GM19324 (cell line): ENCODE measurements at regions not wholly inside any gene's neighbourhood (a gene's known extent, or its start where the extent isn't known, plus 50 kb on each side); places are given as distances from the start of the nearest gene placed in this dataset.
A peak's percentile ranks its signal among the peaks of the same experiment; 100 is the strongest.
"Not testable (repeated sequence)": the region's sequence is repeated elsewhere in the genome, so short reads cannot be mapped to it uniquely, and the experiment has no call there.

Experiments used
- ATAC-seq: cut with Tn5 transposase; IDR thresholded peaks from one replicate; pipeline ENCODE4 v1.9.1; 2021; ENCODE audit warnings: mild to moderate bottlenecking, moderate library complexity; ENCODE audit not compliant: unreplicated experiment, low FRiP score

DNA sequence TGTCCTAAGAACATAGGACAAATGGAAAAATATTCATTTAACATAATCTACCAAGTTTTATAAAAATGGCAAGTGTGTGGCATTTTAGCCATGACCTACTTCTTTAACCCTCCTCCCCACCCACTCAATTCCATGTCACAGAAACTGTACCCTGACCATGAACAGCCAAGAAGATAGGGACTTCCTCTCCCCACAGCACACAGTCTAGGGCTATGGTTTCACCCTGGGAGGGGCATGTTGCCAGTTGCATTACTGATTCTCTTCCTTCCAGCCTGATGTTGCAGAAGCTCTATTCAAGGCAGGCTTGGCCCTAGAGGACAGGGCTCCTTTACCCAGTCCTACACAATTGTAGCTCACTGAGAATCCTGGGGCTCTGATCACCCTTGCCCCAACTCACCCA lies 153.6 kb upstream of the KLF7 start:
- no peak for ATAC-seq

DNA sequence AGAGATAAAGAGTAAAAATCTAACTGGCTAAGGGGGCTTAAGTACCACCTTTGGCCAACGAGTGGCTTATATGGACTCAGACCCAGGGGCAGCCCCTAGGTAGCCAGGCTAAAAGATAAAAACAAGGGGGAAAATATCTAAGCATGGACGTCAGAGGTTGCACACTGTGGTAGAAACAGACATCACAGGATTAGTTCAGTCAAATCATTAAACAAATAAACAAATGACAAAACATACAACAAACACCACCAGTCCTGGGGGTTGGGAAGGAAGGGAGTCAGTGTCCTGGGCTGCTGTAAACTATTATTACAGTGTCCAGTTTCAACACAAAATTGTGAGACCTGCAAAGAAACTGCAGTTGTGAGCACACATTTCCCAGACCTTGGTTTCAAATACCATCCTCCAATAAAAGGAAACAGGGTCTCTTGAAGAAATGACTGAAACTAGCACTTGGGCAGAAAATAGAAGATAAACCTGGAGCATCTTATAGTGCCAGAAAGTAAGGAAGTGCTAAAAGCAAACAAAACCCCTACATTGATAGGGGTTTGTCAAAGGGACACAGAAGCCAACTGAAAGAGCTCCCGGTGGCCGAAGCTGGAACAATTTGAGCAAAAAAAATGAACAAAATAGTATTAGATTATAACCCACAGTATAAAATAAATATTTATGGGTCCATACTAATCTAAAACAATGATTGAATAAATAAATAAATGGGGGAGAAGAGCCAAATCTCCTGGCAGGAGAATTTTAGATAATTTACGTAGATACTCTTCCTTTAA lies 154.8 kb upstream of the KLF7 start:
- ATAC-seq: no peak

DNA sequence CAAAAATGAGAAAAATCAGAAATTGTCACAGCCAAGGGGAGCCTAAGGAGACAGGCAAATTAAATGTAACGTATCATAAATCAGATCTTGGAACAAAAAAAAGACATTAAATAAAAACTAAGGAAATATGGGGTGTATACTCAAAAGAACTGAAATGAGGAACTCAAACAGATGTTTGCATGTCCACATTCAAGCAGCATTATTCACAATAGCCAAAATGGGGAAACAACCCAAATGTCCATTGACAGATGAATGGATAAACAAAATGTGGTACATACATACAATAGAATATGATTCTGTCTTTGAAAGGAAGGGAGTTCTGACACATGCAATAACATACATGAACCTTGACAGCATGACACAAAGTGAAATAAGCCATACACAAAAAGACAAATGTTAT lies 155.8 kb upstream of the KLF7 start:
- ATAC-seq: no peak

DNA sequence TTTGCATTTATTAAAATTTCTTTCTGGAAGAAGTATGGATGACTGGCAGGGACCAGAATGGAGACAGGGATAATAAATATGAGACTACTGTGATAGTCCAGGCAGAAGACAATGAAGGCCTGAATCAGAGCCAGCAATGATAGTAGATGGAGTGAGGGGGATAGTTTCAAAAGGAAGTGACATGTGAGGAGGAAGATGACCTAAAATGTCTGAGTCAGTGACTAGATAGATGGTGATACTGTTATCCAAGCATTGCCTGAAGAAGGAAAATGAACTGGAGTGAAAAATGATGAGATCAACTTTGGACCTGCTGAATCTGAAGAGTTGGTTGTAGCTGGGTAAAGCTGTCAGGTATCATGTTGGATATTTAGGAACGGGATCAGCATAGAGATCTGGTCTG lies 158.3 kb upstream of the KLF7 start:
- ATAC-seq: no peak

DNA sequence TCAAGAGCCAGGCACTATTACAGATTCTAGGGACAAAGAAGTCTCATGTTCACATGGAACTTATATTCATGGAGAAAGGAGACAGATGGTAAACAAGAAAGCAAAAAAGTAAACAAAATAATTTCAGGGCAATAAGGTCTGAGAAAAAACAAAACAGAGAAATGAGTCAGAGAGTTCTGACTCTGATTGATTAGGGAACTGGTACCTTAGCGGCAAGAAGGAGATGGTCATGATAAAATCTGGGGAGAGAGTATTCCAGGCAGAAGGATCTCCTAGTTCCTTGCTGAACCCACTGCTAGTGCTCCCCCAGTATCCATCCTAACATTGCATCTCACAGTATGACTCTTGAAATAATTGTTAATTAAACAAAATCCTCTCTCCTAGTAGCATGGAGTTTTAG lies 161.8 kb upstream of the KLF7 start:
- no peak for ATAC-seq

DNA sequence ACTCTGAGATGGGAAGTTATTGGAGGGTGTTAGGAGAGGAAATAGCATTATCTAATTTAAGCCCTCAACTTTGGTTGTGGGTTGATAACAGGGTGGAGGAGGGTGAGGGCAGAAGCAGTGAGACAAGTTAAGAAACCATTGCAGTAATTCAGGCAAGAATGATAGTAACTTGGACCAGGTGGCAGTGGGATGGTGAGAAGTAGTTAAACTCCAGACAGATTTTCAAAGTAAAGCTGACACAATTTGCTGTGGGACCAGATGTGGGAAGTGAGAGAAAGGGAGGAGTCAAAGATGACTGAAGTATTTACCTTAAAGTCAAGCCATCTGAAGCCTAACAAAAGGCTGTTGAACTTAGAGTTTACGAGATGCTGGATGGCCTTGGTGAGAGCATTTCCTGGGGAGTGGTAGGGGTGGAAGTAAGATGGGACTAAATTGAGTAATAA lies 163.2 kb upstream of the KLF7 start:
- ATAC-seq: no peak

DNA sequence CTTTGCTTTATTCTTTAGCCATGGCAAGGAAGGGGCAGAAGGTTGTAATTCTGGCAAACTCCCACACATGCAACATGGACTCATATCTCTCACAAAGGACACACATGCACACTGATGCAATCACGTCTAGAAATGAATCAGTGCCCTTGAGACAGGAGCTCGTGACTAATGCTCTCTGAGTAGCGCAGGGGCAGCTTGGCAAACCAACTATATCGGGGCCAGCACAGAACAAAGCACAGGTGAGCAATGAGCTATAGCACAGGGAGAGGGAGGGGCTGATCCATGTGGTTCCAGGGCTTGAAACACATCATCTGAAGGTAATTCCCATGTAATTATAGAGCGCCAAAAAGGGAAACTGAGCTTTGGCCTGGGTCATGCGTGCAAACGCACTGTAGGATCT lies 165.2 kb upstream of the KLF7 start:
- no peak for ATAC-seq

DNA sequence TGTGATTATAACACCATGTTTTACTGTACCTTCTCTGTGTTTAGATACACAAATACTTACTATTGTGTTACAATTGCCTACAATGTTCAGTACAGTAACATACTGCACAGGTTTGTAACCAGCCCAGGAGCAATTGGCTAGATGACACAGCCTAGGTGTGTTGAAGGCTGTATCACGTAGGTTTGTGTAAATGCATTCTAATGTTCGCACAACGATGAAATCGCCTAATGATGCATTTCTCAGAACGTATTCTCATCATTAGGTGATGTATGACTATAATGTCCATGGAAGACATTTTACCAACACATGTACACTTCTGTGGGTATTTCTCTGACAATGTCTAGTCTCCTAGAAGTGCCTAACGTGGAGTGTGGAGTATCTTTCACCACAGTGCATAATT lies 165.9 kb upstream of the KLF7 start:
- no peak for ATAC-seq

DNA sequence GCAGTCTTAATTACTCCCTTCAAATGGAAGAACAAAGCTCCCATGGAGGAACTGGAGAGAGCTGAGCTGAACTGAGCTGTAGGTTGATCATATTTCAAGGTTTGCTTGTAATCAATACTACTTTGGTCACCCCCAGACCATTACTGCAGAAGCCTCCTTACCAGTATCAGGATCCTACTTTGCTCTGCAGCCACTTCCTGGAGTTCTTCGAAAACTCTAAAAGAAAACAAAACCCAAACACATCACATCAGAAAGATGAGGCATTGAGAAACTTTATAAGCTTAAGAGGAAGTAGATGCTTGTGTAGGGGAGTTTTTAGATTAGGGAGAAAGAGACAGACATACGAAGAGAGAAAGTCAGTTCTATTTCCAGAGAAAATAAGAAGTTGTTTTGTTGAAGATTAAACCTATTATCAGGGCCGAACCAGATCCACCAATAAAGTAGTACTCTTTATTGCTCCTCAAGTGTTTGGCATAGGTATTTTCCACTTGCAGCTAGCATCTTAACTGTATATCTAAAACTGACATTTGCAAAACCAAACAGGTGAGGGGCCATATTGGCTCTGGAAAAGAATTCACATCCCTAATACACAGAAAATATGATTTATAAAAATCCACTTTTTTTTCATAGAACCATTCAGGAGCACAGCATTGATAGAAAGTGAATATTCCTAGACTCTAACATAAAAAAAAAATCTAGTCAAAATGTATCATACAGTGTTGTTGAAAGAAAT lies 166.9 kb upstream of the KLF7 start:
- ATAC-seq: no peak

DNA sequence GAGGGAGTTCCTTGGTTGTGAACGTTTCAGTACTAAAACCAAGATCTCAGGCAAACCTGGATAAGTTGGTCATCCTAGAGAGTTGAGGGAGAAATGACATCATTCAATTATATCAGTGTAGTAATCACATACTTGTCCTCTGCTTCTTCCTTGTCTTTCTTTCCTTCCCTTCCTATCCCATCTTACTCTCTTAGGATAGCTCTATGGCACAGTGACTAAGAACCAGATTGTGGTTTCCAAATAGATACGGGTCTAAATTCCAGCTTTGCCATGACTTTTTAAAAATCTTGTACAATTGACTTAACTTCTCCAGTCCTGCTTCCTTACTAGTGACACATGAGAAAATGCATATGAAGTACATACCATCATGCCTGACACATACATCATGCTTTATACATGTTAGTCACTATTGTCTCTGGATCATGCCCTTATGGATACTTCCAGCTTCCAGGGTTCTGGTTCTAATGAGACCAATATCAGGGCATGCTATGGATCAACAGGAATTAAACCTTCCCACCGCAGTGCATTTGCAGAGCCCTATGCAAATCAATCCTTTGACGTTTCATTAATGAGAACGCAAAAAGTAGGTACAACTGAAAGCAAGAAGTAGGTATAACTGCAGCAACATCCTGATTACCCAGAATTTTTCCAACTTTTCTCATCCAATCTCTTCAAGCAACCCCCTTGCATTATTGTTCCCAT lies 168.0 kb upstream of the KLF7 start:
- no peak for ATAC-seq

DNA sequence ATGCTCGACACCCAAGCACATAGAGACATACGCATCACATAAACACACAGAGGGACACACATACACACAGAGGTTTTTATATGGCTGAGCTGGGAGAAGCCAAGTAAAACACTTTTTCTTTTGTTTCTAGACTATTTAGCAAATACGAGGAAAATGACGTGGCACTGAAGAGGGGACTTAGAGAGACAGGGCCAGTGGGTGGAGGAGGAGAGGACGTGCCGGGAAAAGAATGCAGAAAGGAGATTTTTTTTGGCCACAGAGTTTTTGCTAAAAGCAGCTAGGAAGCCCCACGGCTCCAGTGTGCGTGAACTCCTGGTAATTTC lies 168.5 kb upstream of the KLF7 start:
- peak; percentile 20 for ATAC-seq

DNA sequence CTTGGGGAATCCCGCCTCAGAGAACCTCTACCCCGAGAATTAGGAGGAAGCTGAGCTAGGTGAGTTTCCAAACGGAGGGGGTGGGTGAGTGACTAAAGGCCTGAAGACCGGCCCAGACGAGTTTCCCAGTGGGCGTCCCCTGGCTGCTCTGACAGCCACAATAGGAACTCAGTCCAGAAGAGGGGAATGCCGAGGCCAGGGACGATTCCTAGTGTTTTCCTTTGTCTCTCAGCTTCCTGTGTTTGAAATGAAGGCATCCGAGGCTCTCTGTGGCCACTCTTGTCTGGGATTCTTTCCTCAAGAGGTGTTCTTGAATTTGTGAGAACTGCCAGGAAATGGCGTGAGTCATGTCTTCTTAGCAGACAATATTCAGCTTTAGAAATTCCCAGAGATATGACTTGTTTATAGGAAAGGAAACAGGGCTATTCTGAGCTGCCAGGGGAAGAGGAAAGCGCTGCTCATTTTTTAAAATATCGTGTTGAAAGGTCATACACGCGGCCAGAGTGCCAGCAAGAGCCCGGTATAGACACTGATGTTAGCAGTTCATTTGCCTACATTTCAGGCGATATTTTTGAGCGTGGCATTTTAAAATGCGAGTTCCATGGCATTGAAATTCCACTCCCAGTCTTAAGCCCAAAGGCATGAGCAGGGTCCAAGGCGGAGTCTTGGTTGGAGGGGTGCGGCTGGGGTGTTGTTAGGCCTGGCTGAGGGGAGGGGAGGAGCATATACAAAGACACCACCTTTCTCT lies 169.1 kb upstream of the KLF7 start:
- peak; percentile 39 for ATAC-seq

DNA sequence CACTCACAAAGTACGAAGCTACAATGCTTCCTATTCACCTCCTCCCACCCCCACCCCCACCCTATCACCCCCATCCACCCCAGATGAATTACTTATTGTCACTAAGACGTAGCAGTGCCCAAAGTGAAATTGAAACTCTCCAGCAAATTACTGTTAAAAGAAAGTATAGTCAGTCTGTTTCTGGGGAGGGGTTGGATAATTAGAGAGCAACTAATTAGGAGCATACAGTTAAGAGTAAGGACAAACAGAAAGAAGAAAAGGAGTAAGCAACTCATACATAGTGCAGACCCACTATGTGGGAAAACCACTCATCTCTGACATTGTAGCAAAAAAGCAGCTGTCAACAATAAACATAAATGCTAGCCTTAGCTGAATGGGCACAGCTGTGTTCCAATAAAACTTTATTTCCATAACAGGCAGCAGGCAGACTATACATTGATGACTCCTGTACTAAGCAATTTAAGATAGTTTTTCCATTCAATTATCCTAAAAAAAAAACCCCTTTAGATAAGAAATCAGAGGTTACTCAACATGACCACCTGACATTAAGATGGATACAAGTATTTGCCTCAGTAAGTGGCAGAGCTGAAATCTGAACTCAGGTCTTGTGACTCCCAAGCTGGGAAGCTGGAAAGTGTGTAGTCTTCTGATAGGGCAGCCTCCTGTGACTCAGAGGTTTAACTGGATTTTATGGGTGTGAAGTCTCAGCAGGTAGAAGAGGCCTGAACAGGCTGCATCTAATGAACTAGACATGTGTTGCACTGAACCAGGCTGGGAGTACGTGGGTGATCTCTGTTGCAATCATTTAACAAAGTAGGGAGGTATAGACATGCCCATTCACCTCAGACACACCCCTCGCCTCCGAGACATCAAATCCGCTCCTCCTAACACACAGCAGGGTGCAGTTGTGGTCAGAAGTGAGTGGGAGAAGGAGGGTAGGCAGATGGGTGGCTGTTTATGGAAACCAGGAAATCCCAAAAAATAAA lies 171.8 kb upstream of the KLF7 start:
- ATAC-seq: peak; percentile 43

DNA sequence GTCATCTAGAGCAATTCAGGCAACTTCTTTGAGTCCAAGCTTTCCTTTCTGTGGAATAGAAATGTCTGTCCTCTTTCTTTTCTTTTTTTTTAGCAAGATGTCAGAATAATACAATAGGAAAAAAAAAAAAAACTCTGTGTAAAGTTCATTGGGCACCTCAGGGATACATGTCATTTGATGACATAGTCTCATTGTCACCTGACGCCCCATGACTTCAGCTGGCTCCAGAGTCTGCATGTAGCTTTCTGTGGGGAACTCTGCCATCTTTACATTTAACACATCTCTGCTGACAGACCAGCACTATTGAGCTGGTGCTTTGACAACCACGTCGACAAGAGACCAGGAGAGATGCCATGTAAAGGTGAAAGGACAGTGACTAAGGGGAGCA lies 172.5 kb upstream of the KLF7 start:
- ATAC-seq: no peak

DNA sequence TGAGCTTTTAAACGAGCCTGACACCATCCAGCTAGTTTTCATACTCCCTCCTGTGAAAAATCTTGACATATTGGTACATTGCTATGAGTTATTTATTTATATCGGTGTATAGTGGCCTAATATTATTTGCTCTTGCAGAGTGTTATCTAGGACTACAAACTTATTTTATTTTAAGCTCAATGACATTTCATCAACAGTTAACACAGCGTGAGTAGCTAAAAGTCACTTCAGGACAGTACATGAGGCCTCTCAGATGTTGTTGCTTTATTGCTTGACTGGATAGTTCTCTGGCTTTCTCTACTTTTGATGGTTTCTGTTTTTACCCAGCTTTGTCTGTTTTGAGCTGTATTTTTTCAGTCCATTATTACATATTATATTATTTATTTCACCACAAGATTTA lies 172.9 kb upstream of the KLF7 start:
- no peak for ATAC-seq

DNA sequence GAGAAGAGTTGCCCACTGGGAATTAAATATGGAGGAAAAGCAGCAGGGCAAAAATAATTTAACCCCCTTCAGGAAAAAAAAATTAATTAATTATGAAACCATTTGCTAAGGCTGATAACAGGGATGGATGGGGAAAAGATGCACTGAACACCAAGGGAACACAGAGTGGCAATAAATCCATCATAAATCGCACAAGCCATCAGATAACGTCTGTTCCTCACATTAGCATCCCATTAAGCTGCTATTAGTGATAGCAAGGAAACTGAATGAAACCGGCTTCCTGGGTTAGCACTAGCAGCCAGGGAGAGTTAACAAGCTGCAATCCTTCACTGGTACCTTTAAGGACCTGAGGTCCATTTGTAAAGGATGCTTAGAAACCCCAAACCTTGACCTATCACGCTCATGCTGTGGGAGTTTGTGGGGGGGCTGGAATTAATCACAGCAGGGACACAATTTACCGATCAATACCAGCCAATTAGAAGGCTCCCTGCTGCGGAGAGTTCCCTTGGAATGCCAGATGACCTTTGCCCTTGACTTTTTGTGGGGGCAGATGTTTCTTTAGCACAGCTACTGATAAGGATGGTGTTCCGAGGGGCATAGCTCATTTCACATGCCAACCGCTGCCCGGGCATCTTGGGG lies 175.5 kb upstream of the KLF7 start:
- no peak for ATAC-seq

DNA sequence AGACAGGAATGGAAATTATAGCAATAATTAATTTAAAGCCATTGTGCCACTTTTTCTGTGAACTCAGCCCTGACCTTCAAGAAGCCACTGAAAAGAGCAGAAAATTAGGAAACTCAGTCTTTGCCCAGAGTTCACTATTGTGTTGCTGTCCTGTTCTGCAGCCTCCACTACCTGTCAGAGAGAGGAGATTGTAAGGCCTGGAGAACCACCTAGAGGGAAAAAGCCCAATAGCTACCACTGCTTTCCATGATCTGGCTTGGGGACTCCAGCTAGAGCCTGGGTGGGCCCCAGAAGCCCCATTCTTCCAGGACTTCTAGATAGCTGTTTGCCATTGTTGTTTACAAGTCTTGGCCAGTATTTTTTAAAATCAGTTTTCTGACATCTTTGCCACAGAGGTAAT lies 176.1 kb upstream of the KLF7 start:
- ATAC-seq: no peak

DNA sequence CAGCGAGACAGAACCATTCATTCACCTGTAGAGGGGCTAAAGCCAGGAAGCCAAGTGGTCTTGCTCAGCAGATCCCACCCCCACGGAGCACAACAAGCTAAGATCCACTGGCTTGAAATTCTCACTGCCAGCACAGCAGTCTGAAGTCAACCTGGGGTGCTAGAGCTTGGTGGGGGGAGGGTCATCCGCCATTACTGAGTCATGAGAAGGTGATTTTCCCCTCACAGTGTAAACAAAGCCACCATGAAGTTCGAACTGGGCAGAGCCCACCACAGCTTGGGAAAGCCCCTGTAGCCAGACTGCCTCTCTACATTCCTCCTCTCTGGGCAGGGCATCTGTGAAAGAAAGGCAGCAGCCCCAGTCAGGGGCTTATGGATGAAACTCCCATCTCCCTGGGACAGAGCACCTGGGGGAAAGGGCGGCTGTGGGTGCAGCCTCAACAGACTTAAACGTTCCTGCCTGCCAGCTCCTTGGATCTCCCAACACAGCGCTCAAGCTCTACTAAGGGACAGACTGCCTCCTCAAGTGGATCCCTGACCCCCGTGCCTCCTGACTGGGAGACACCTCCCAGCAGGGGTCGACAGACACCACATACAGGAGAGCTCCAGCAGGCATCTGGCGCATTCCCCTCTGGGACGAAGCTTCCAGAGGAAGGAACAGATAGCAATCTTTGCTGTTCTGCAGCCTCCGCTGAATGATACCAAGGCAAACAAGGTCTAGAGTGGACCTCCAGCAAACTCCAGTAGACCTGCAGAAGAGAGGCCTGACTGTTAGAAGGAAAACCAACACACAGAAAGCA lies 179.0 kb upstream of the KLF7 start:
- ATAC-seq: not testable (repeated sequence)

DNA sequence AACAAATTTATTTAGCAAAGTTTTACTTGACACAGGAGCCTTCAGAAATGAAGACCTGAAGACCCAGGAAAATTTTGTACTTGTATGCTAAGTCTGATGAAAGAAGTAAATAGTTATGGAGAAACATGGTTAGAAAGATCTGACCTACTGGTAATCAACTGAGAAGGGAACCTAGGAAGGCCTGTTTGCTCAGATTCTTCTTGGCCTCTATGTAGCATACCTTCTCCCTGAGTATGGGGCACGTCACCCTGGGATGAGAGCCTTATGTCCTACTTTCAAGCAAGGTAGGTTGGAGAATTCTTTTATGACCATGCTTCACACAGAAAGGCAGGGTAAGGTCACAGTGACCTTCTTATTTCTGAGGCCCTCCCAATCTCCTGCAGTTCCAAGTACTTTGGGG lies 178.6 kb upstream of the CREB1 start:
- no peak for ATAC-seq
